ENCODE measurements at regions not wholly inside any gene's neighbourhood (a gene's known extent, or its start where the extent isn't known, plus 50 kb on each side); places are given as distances from the start of the nearest gene placed in this dataset.
"Not testable (repeated sequence)": the region's sequence is repeated elsewhere in the genome, so short reads cannot be mapped to it uniquely, and the experiment has no call there.

GRCh38 chr2:132304661-132305380 is 111.8 kb upstream of the GPR39 start:
- intact Hi-C loops (cut with micrococcal nuclease; ENCODE audit: unreplicated experiment); H3K79me2 ChIP-seq (ENCODE audit: insufficient read depth, low read length); H3K9me3 ChIP-seq (ENCODE audit: low read length); H4K20me1 ChIP-seq (ENCODE audit: insufficient read depth, low read length); H3K27ac ChIP-seq (ENCODE audit: extremely low read length, insufficient read depth, low read length); H2AFZ ChIP-seq (ENCODE audit: low read length); H3K36me3 ChIP-seq (replicated peaks in 1 of 2; ENCODE audit: control insufficient read depth in 1 of 2, insufficient read depth in 2 of 2, low read length in 2 of 2); POLR2A ChIA-PET; FAIRE-seq; H3K4me3 ChIP-seq (replicated peaks in 1 of 3; ENCODE audit: insufficient read depth in 1 of 3, low read depth in 2 of 3, low read length in 3 of 3); in situ Hi-C loops (cut with HindIII; ENCODE audit: extremely low pct_ligation_motif_present, low pct_unique_long_range_greater_than_20kb); DNase-seq (ENCODE audit: low spot score); H3K4me1 ChIP-seq (ENCODE audit: insufficient read depth, low read length); H3K27me3 ChIP-seq (ENCODE audit: control insufficient read depth in 1 of 2, insufficient read depth in 2 of 2, low read length in 2 of 2); BruUV-seq (replicated peaks); H3K4me2 ChIP-seq (ENCODE audit: low read depth, low read length); CTCF ChIA-PET (ENCODE audit: low intra/inter-chr PET ratio, low total read pairs); H3K9ac ChIP-seq (ENCODE audit: insufficient read depth, low read depth, low read length): not testable (repeated sequence)
- WGBS (ENCODE audit: low lambda C conversion rate) = 37% methylated on average over 26 of the region's 27 CpGs
- ATAC-seq = peak; percentile 77
- TF ChIP-seq THAP11 (CRISPR knock-in tag; IDR thresholded peaks at IDR 0.05) = peak; percentile 92
- peak; percentile 84 for TF ChIP-seq ZNF143 (CRISPR knock-in tag; IDR thresholded peaks at IDR 0.05)
- TF ChIP-seq HCFC1 (IDR thresholded peaks at IDR 0.05; ENCODE audit: low read depth, low read length) = peak; percentile 22; the same call in 1 of the 2 replicates
- TF ChIP-seq CEBPB (IDR thresholded peaks at IDR 0.05; ENCODE audit: borderline replicate concordance, low read depth, low read length) = peak; percentile 60; the same call in 1 of the 2 replicates
- TF ChIP-seq GABPB1 (CRISPR knock-in tag; IDR thresholded peaks at IDR 0.05) = peak; percentile 32; the same call in 1 of the 2 replicates
- 0 out of 2 replicates have a peak, but pooled peaks have one; percentile 47 for TF ChIP-seq CEBPG (CRISPR knock-in tag; IDR thresholded peaks at IDR 0.05)

- H2AFZ ChIP-seq (ENCODE audit: low read length); FAIRE-seq; H4K20me1 ChIP-seq (ENCODE audit: insufficient read depth, low read length); BruUV-seq (replicated peaks); H3K4me3 ChIP-seq (replicated peaks in 1 of 3; ENCODE audit: insufficient read depth in 1 of 3, low read depth in 2 of 3, low read length in 3 of 3); CTCF ChIA-PET (ENCODE audit: low intra/inter-chr PET ratio, low total read pairs); H3K36me3 ChIP-seq (replicated peaks in 1 of 2; ENCODE audit: control insufficient read depth in 1 of 2, insufficient read depth in 2 of 2, low read length in 2 of 2); H3K4me1 ChIP-seq (ENCODE audit: insufficient read depth, low read length); H3K79me2 ChIP-seq (ENCODE audit: insufficient read depth, low read length); DNase-seq (ENCODE audit: low spot score); H3K27me3 ChIP-seq (ENCODE audit: control insufficient read depth in 1 of 2, insufficient read depth in 2 of 2, low read length in 2 of 2); POLR2A ChIA-PET; in situ Hi-C loops (cut with HindIII; ENCODE audit: extremely low pct_ligation_motif_present, low pct_unique_long_range_greater_than_20kb); H3K9me3 ChIP-seq (ENCODE audit: low read length); intact Hi-C loops (cut with micrococcal nuclease; ENCODE audit: unreplicated experiment); H3K4me2 ChIP-seq (ENCODE audit: low read depth, low read length); ATAC-seq; H3K27ac ChIP-seq (ENCODE audit: extremely low read length, insufficient read depth, low read length); H3K9ac ChIP-seq (ENCODE audit: insufficient read depth, low read depth, low read length): not testable (repeated sequence)
- WGBS (ENCODE audit: low lambda C conversion rate) = 1% methylated on average over 2 of the region's 2 CpGs
Measured at GRCh38 chr2:132307613-132308198, 108.9 kb upstream of the GPR39 start.
